Adrenal gland (tissue), 9 donors: ENCODE measurements at regions not wholly inside any gene's neighbourhood (a gene's known extent, or its start where the extent isn't known, plus 50 kb on each side); places are given as distances from the start of the nearest gene placed in this dataset.

Experiments used
- DNase-seq, 7 donors: peaks; one replicate each; pipeline ENCODE4 v3.0.0-alpha.2; 2019 to 2020
- H3K27ac ChIP-seq, 5 donors: fragments of 200-600 bp; sonication (generic) in 4 of 5; 1 replicate in 3 of 5; 2 replicates in 2 of 5; pipeline versions ENCODE4 v1.5.1 to v1.8.0; 2016 to 2020; ENCODE audit warnings: mild to moderate bottlenecking in 1 of 5
- H3K27me3 ChIP-seq: fragments of 200-600 bp; 2 replicates; pipeline ENCODE4 v1.8.0; 2021
- H3K36me3 ChIP-seq, 2 donors: fragments of 200-600 bp; replicated peaks in 1 of 2; 1 replicate in 1 of 2; 2 replicates in 1 of 2; pipeline versions ENCODE4 v1.5.1 to v1.8.0; 2018 to 2022
- H3K4me1 ChIP-seq, 2 donors: fragments of 200-600 bp; replicated peaks in 1 of 2; 1 replicate in 1 of 2; 2 replicates in 1 of 2; pipeline versions ENCODE4 v1.5.1 to v1.8.0; 2018 to 2021
- H3K4me3 ChIP-seq, 4 donors: fragments of 200-600 bp; sonication (generic) in 3 of 4; one replicate each; pipeline ENCODE4 v1.5.1; 2016 to 2018
- H3K9me3 ChIP-seq, 3 donors: fragments of 200-600 bp; sonication (generic) in 1 of 3; replicated peaks in 1 of 3; 1 replicate in 2 of 3; 2 replicates in 1 of 3; pipeline versions ENCODE4 v1.5.1 to v1.8.0; 2016 to 2021
- CTCF ChIP-seq, 6 experiments: fragments of 450-650 bp in 4 of 6; fragments of 200-600 bp in 2 of 6; sonication (generic) in 1 of 6; IDR thresholded peaks; 1 replicate in 5 of 6; 2 replicates in 1 of 6; pipeline versions ENCODE4 v1.5.1 to v1.8.0; 2016 to 2021; ENCODE audit warnings: antibody characterized with exemption in 6 of 6, mild to moderate bottlenecking in 2 of 6, moderate library complexity in 1 of 6
- POLR2A ChIP-seq, 2 donors: fragments of 450-650 bp; IDR thresholded peaks; one replicate each; pipeline ENCODE4 v1.6.1; 2017; ENCODE audit warnings: antibody characterized with exemption in 2 of 2, mild to moderate bottlenecking in 2 of 2, moderate library complexity in 1 of 2
- WGBS, 4 donors: extraction: QIAGEN DNeasy Blood & Tissue Kit in 2 of 4; methylation state at CpG; one replicate each; pipeline versions ENCODE4 v1.1.5 to v1.1.7; 2013 to 2017; 5-methylcytosine and 5-hydroxymethylcytosine counted together
- intact Hi-C, 2 donors: fragments of 100-400 bp; cut with DNase I; formaldehyde crosslinking; loops; one replicate each; pipeline versions ENCODE4 v1.14.1 to v1.15.0; 2022 to 2023
- donor health status: healthy with polysubstance abuse.
- donor health status: Bipolar disorder and iron deficiency.
- donor health status: DM: yes; HTN: yes; CAD: no.
- donor health status: DM: no; HTN: no; CAD: no.
- donor health status: DM: no; HTN: no; CAD: no.

DNA sequence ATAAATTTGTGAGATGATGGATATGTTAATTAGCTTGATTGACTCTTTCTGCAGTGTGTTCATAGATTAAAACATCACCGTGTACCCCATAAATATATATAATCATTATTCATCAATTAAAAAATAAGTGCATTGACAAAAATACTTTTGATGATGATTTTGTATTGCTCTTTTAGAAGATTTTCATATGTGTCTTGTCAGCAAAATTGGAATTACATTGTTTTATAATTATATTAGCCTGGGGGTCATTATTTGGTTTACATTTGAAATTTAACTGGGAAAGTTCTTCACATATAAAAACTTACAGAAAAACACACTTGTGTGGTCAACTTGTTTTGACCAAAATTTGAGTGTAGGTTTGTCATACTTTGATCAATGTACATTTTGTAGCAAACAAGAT is 614.6 kb upstream of the ITGA1 start:
- WGBS, 4 donors = 38 to 93% (median 87%) methylated on average over 1 of the region's 1 CpG
- H3K4me1 ChIP-seq = no peaks in the 10 kb centered on the region
- no peaks in the 10 kb centered on the region for H3K27me3 ChIP-seq
- H3K36me3 ChIP-seq = no peaks in the 10 kb centered on the region
- no peak for TF ChIP-seq POLR2A (IDR thresholded peaks at IDR 0.05)
- TF ChIP-seq CTCF (IDR thresholded peaks at IDR 0.05) = no peak
- H3K9me3 ChIP-seq = no peaks in the 10 kb centered on the region
- intact Hi-C loops = no loop called here
- H3K27ac ChIP-seq = no peak overlapping the region
- no peak for DNase-seq
- H3K4me3 ChIP-seq = no peak overlapping the region

DNA sequence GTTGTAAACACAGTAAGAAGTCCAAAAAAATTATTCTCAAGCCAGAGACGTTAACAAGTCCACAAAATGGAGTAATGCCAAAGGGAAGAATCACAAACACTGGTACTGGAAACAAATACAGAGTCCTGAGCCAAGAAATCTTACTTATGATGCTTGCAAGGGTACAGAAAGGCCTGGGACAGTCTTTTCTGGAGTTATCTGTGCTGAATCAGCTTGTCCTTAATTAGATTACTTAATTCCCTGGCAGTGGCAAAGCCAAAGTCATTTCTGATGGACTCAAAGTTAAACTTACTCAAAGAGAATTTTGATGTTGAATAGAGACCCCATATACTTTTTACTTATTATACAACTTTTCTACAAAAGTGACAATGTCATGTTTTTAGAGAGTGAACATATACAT is 610.5 kb upstream of the ITGA1 start:
- WGBS, 4 donors = 25 to 44% (median 39%) methylated on average over 1 of the region's 1 CpG
- no peak overlapping the region for H3K4me3 ChIP-seq
- H3K36me3 ChIP-seq = no peaks in the 10 kb centered on the region
- intact Hi-C loops = no loop called here
- H3K27ac ChIP-seq = no peak overlapping the region
- H3K9me3 ChIP-seq = peaks cover 0 to 7% (median 0%) of the 10 kb centered on the region in 3 donors
- DNase-seq = no peak
- no peaks in the 10 kb centered on the region for H3K27me3 ChIP-seq
- no peaks in the 10 kb centered on the region for H3K4me1 ChIP-seq
- TF ChIP-seq CTCF (IDR thresholded peaks at IDR 0.05) (no peak), POLR2A (IDR thresholded peaks at IDR 0.05) (no peak)

DNA sequence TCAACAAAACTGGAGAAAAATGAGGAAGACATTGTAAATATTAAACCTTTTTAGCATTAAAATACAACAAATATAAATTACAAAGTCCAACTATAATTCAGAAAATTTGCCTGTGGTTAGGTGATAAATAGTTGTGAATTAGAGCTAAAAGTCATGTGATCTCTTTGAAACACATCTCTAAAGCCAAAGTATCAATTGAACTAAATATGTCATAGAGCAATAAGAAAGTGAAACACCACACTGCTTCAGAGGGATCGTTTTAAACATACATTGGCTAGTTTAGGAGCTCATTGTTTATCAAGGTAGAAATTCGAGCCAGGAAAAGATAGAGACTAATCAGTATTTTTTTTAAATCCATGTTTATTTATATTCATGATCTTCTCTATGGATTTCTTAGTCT is 606.3 kb upstream of the ITGA1 start:
- WGBS, 4 donors = 47 to 52% (median 50%) methylated on average over 2 of the region's 2 CpGs
- intact Hi-C loops = no loop called here
- Histone ChIP-seq H3K4me1 (no peaks in the 10 kb centered on the region), H3K4me3 (no peak overlapping the region), H3K9me3 (peaks cover 0 to 7% (median 0%) of the 10 kb centered on the region in 3 donors), H3K36me3 (no peaks in the 10 kb centered on the region), H3K27me3 (no peaks in the 10 kb centered on the region), H3K27ac (no peak overlapping the region)
- no peak for DNase-seq
- no peak for TF ChIP-seq CTCF (IDR thresholded peaks at IDR 0.05)
- no peak for TF ChIP-seq POLR2A (IDR thresholded peaks at IDR 0.05)

DNA sequence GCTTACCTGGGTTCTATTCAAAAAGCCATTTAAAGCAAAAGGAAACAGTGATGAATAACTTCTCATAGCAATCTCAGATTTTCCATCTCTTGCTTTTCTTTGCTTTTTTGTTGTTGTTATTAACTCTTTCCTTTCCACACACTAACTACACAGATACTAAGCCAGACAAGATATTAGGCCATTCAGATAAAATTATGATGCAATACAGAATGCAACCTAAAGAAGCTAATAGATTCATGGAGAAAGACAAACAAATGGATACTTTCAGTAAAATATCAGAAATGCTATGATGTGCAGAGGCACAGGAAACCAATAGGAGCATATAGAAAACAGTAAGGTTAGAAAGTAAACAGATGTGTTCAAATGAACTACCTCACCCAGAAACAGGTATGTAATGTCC is 597.0 kb upstream of the ITGA1 start:
- H3K27me3 ChIP-seq = no peaks in the 10 kb centered on the region
- intact Hi-C loops = no loop called here
- no peak for TF ChIP-seq POLR2A (IDR thresholded peaks at IDR 0.05)
- TF ChIP-seq CTCF (IDR thresholded peaks at IDR 0.05) = no peak

More for the DNA sequence above, 597.0 kb upstream of the ITGA1 start:
- no peaks in the 10 kb centered on the region for H3K4me1 ChIP-seq
- H3K4me3 ChIP-seq = no peak overlapping the region
- no peaks in the 10 kb centered on the region for H3K9me3 ChIP-seq
- DNase-seq = no peak
- H3K36me3 ChIP-seq = no peaks in the 10 kb centered on the region
- no peak overlapping the region for H3K27ac ChIP-seq
